ENCODE measurements at regions not wholly inside any gene's neighbourhood (a gene's known extent, or its start where the extent isn't known, plus 50 kb on each side); places are given as distances from the start of the nearest gene placed in this dataset.

DNA sequence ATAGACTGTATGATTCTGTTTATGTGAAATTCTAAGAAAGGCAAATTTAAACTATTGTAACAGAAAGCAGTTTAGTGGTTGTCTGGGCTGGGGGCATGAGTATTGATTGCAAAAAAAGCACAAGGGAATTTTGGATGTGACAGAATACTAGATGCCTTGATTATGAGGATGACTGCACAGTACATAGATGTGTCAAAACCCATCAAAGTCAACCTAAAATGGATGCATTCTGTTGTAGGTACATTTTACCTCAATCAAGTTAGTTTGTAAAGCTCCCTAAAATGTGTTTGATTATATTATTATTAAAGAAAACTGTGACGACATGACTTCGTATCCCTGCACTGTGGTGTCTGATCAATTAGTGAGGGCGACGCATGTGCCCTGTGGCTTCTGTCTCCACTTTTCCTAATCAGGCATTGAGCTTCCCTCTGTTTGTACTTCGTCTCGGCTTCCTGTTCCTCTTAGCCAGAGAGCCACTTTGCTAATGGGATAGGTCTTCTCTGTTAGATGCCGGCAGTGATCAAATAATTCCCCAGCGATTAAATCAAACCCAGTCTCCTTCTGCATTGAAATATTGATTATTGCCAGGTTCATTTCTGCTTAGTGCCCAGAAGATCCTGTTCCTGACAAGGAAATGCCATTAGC lies 118.3 kb upstream of the GGTLC1 start:
- TF ChIP-seq REST (IDR thresholded peaks at IDR 0.05; ENCODE audit: insufficient read depth in 1 of 2, low read depth in 2 of 2, low read length in 1 of 2) (no peak), CTCF (IDR thresholded peaks at IDR 0.05) (no peak)
